ENCODE measurements at regions not wholly inside any gene's neighbourhood (a gene's known extent, or its start where the extent isn't known, plus 50 kb on each side); places are given as distances from the start of the nearest gene placed in this dataset.

DNA sequence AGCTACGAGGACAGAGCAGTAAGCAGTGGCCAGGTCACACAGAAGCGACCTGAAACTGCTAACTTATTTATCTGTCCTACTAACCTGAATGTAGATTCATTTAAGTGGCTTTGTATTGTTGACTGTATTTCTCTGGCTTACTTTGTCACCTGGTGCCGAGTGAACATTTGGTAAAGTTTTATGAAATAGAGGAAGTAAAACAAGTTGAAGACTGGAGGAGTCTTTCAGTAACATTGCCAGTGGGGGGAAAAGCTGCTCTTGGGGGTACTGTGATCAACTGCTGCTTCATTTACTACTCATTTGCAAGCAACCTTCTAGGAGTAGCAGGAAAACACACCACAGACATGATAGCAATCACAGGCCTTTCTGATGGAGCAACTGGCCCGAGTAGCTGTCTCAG lies 615.0 kb downstream of the FGF9 start:
- no peak overlapping the region for H3K4me2 ChIP-seq (ENCODE audit: low read length)
- ChIA-PET POLR2A (no interaction called here), RAD21 (ENCODE audit: low non-redundant PET in 1 of 2, low total read pairs in 2 of 2, uncharacterized antibody in 2 of 2, unreplicated experiment in 2 of 2) (no interaction called here), CTCF (no interaction called here)
- no peaks in the 10 kb centered on the region for H3K79me2 ChIP-seq (ENCODE audit: insufficient read depth, low read length)
- no peak overlapping the region for H3K9ac ChIP-seq (ENCODE audit: low read length)
- H3K4me3 ChIP-seq (replicated peaks in 1 of 2; ENCODE audit: low read depth in 1 of 2, low read length in 2 of 2), result no peak overlapping the region
- intact Hi-C loops (cut with micrococcal nuclease), result no loop called here
- H3K4me1 ChIP-seq (ENCODE audit: control insufficient read depth in 1 of 2, insufficient read depth in 2 of 2, low read length in 2 of 2), result no peaks in the 10 kb centered on the region
- no peaks in the 10 kb centered on the region for H3K9me2 ChIP-seq (ENCODE audit: insufficient read depth)
- no peaks in the 10 kb centered on the region for H3K36me3 ChIP-seq (ENCODE audit: control insufficient read depth in 1 of 2, insufficient read depth in 2 of 2, low read length in 2 of 2)
- TF ChIP-seq ZNF274 (IDR thresholded peaks at IDR 0.05; ENCODE audit: low read depth, low read length) (no peak), CEBPB (IDR thresholded peaks at IDR 0.05; ENCODE audit: low read depth) (no peak), SRF (IDR thresholded peaks at IDR 0.05; ENCODE audit: low read depth) (no peak), RAD21 (IDR thresholded peaks at IDR 0.05; ENCODE audit: low read depth) (no peak), ZFX (IDR thresholded peaks at IDR 0.05) (no peak), YY1 (IDR thresholded peaks at IDR 0.05; ENCODE audit: extremely low read depth, insufficient replicate concordance, low read depth, low read length) (no peak)
- TF ChIP-seq, protein P1, sequence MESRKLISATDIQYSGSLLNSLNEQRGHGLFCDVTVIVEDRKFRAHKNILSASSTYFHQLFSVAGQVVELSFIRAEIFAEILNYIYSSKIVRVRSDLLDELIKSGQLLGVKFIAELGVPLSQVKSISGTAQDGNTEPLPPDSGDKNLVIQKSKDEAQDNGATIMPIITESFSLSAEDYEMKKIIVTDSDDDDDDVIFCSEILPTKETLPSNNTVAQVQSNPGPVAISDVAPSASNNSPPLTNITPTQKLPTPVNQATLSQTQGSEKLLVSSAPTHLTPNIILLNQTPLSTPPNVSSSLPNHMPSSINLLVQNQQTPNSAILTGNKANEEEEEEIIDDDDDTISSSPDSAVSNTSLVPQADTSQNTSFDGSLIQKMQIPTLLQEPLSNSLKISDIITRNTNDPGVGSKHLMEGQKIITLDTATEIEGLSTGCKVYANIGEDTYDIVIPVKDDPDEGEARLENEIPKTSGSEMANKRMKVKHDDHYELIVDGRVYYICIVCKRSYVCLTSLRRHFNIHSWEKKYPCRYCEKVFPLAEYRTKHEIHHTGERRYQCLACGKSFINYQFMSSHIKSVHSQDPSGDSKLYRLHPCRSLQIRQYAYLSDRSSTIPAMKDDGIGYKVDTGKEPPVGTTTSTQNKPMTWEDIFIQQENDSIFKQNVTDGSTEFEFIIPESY (IDR thresholded peaks at IDR 0.05; ENCODE audit: extremely low read depth, insufficient replicate concordance, low read length), result no peak
- no peaks in the 10 kb centered on the region for H3K9me3 ChIP-seq (ENCODE audit: control insufficient read depth in 1 of 2, insufficient read depth in 1 of 2, low read depth in 1 of 2, low read length in 2 of 2)
- H3K27ac ChIP-seq (ENCODE audit: low read depth, low read length), result no peak overlapping the region
- H3K27me3 ChIP-seq (ENCODE audit: insufficient read depth, low read length), result no peaks in the 10 kb centered on the region
- no peaks in the 10 kb centered on the region for H4K20me1 ChIP-seq (ENCODE audit: insufficient read depth)
- DNase-seq (ENCODE audit: low read depth, low spot score) (no peak), ATAC-seq (no peak)
- H2AFZ ChIP-seq (ENCODE audit: low read depth, low read length, poor library complexity, severe bottlenecking), result no peak overlapping the region
- no TSS peak for BruUV-seq (replicated peaks)

DNA sequence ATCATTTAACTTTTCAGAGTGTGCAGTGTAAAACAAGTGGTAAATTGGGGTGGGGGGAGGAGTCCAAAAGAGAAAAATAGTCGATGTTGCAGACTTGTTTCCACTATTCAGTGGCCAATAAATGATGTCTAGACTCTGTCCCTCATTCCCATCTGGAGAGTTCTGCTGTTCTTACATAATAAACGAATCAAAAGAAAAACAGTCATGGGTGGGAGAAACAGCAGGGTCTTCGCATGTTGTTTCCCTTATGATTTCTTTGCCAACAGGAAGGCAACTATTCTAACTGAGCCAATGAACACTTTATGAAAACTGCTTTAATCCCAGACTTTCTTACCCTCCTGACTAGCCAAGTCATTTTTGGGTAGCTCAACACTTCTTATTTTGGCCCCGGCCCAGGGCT lies 615.5 kb downstream of the FGF9 start:
- no TSS peak for BruUV-seq (replicated peaks)
- H3K9me3 ChIP-seq (ENCODE audit: control insufficient read depth in 1 of 2, insufficient read depth in 1 of 2, low read depth in 1 of 2, low read length in 2 of 2), result no peaks in the 10 kb centered on the region
- no peak overlapping the region for H3K27ac ChIP-seq (ENCODE audit: low read depth, low read length)
- no peaks in the 10 kb centered on the region for H3K4me1 ChIP-seq (ENCODE audit: control insufficient read depth in 1 of 2, insufficient read depth in 2 of 2, low read length in 2 of 2)
- no peak overlapping the region for H3K4me3 ChIP-seq (replicated peaks in 1 of 2; ENCODE audit: low read depth in 1 of 2, low read length in 2 of 2)
- intact Hi-C loops (cut with micrococcal nuclease), result no loop called here
- no peaks in the 10 kb centered on the region for H3K9me2 ChIP-seq (ENCODE audit: insufficient read depth)
- H3K36me3 ChIP-seq (ENCODE audit: control insufficient read depth in 1 of 2, insufficient read depth in 2 of 2, low read length in 2 of 2), result no peaks in the 10 kb centered on the region
- H3K79me2 ChIP-seq (ENCODE audit: insufficient read depth, low read length), result no peaks in the 10 kb centered on the region
- DNase-seq (ENCODE audit: low read depth, low spot score), result no peak
- no peak for ATAC-seq
- RAD21 ChIA-PET (ENCODE audit: low non-redundant PET in 1 of 2, low total read pairs in 2 of 2, uncharacterized antibody in 2 of 2, unreplicated experiment in 2 of 2), result no interaction called here
- H3K4me2 ChIP-seq (ENCODE audit: low read length), result no peak overlapping the region
- H4K20me1 ChIP-seq (ENCODE audit: insufficient read depth), result no peaks in the 10 kb centered on the region
- H2AFZ ChIP-seq (ENCODE audit: low read depth, low read length, poor library complexity, severe bottlenecking), result no peak overlapping the region
- POLR2A ChIA-PET, result no interaction called here
- CTCF ChIA-PET, result no interaction called here
- no peak overlapping the region for H3K9ac ChIP-seq (ENCODE audit: low read length)
- H3K27me3 ChIP-seq (ENCODE audit: insufficient read depth, low read length), result no peaks in the 10 kb centered on the region
- TF ChIP-seq ELF1 (IDR thresholded peaks at IDR 0.05; ENCODE audit: borderline replicate concordance, low read depth) (no peak), EGR1 (IDR thresholded peaks at IDR 0.05; ENCODE audit: low read depth) (no peak), CEBPB (IDR thresholded peaks at IDR 0.05; ENCODE audit: low read depth) (no peak), CBX3 (IDR thresholded peaks at IDR 0.05; ENCODE audit: low read depth) (no peak)
- TF ChIP-seq, protein P2, sequence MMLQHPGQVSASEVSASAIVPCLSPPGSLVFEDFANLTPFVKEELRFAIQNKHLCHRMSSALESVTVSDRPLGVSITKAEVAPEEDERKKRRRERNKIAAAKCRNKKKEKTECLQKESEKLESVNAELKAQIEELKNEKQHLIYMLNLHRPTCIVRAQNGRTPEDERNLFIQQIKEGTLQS (IDR thresholded peaks at IDR 0.05), result no peak
- TF ChIP-seq, protein P3, sequence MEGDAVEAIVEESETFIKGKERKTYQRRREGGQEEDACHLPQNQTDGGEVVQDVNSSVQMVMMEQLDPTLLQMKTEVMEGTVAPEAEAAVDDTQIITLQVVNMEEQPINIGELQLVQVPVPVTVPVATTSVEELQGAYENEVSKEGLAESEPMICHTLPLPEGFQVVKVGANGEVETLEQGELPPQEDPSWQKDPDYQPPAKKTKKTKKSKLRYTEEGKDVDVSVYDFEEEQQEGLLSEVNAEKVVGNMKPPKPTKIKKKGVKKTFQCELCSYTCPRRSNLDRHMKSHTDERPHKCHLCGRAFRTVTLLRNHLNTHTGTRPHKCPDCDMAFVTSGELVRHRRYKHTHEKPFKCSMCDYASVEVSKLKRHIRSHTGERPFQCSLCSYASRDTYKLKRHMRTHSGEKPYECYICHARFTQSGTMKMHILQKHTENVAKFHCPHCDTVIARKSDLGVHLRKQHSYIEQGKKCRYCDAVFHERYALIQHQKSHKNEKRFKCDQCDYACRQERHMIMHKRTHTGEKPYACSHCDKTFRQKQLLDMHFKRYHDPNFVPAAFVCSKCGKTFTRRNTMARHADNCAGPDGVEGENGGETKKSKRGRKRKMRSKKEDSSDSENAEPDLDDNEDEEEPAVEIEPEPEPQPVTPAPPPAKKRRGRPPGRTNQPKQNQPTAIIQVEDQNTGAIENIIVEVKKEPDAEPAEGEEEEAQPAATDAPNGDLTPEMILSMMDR (IDR thresholded peaks at IDR 0.05 in 2 of 3, conservative IDR thresholded peaks at IDR 0.05 in 1 of 3; ENCODE audit: borderline replicate concordance in 1 of 3, insufficient read depth in 1 of 3, low read depth in 2 of 3, low read length in 2 of 3), result no peak
- TF ChIP-seq, protein P1 (IDR thresholded peaks at IDR 0.05; ENCODE audit: extremely low read depth, insufficient replicate concordance, low read length), result no peak
- TF ChIP-seq, protein P4, sequence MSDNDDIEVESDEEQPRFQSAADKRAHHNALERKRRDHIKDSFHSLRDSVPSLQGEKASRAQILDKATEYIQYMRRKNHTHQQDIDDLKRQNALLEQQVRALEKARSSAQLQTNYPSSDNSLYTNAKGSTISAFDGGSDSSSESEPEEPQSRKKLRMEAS (IDR thresholded peaks at IDR 0.05), result no peak

Measured in HCT116 (cell line).